Keratinocyte (primary cell): ENCODE measurements at regions not wholly inside any gene's neighbourhood (a gene's known extent, or its start where the extent isn't known, plus 50 kb on each side); places are given as distances from the start of the nearest gene placed in this dataset.

Experiments
- DNase-seq: peaks from one replicate; pipeline ENCODE4 v3.0.0-alpha.2; 2011; ENCODE audit warnings: low read depth, missing footprints, low spot score
- FAIRE-seq: peaks from 2 replicates; lab custom pipeline; 2011; peaks lifted over from hg19 to GRCh38; lab: Jason Lieb, UNC
- H2AFZ ChIP-seq: 2 replicates; pipeline ENCODE4 v1.6.0; 2012; ENCODE audit warnings: low read length, control low read depth, inconsistent platforms; ENCODE audit not compliant: control insufficient read depth
- H3K27ac ChIP-seq: 2 replicates; pipeline ENCODE4 v1.5.1; 2011; ENCODE audit warnings: low read length; ENCODE audit not compliant: control insufficient read depth, insufficient read depth
- H3K27me3 ChIP-seq: 3 replicates; pipeline ENCODE4 v1.6.0; 2011; ENCODE audit warnings: low read length; ENCODE audit not compliant: control insufficient read depth, insufficient read depth; ENCODE audit errors: extremely low read depth
- H3K36me3 ChIP-seq, 2 experiments: 2 replicates in 1 of 2; 3 replicates in 1 of 2; pipeline ENCODE4 v1.5.1; 2011; ENCODE audit warnings: low read length in 2 of 2, mild to moderate bottlenecking in 1 of 2; ENCODE audit not compliant: control insufficient read depth in 2 of 2, insufficient read depth in 2 of 2; ENCODE audit errors: extremely low read depth in 1 of 2
- H3K4me1 ChIP-seq: 3 replicates; pipeline ENCODE4 v1.5.1; 2011; ENCODE audit warnings: low read length; ENCODE audit not compliant: control insufficient read depth, insufficient read depth; ENCODE audit errors: extremely low read depth
- H3K4me2 ChIP-seq: 3 replicates; pipeline ENCODE4 v1.6.0; 2011; ENCODE audit warnings: low read depth, low read length; ENCODE audit not compliant: control insufficient read depth, insufficient read depth; ENCODE audit errors: extremely low read depth
- H3K4me3 ChIP-seq, 3 experiments: fragments of 200-600 bp in 1 of 3; sonication (generic) in 1 of 3; 2 replicates in 2 of 3; 3 replicates in 1 of 3; pipeline ENCODE4 v1.5.1; 2011 to 2016; ENCODE audit warnings: low read length in 3 of 3, mild to moderate bottlenecking in 3 of 3, control low read depth in 2 of 3, inconsistent platforms in 1 of 3, low read depth in 1 of 3, mixed read lengths in 1 of 3, mixed run types in 1 of 3, moderate library complexity in 1 of 3; ENCODE audit not compliant: control insufficient read depth in 2 of 3, insufficient read depth in 2 of 3; ENCODE audit errors: extremely low read depth in 1 of 3
- H3K79me2 ChIP-seq: 2 replicates; pipeline ENCODE4 v1.6.0; 2012; ENCODE audit warnings: low read length; ENCODE audit not compliant: control insufficient read depth, insufficient read depth
- H3K9ac ChIP-seq: 3 replicates; pipeline ENCODE4 v1.6.0; 2011; ENCODE audit warnings: low read length; ENCODE audit not compliant: control insufficient read depth, insufficient read depth; ENCODE audit errors: extremely low read depth
- H3K9me1 ChIP-seq: 3 replicates; pipeline ENCODE4 v1.6.0; 2011; ENCODE audit warnings: low read length; ENCODE audit not compliant: control insufficient read depth, insufficient read depth; ENCODE audit errors: extremely low read depth
- H3K9me3 ChIP-seq: 2 replicates; pipeline ENCODE4 v1.5.1; 2012; ENCODE audit warnings: low read depth, low read length; ENCODE audit not compliant: control insufficient read depth
- H4K20me1 ChIP-seq: 3 replicates; pipeline ENCODE4 v1.6.0; 2011; ENCODE audit warnings: low read length; ENCODE audit not compliant: control insufficient read depth, insufficient read depth; ENCODE audit errors: extremely low read depth
- CTCF ChIP-seq, 3 experiments: IDR thresholded peaks in 1 of 3; conservative IDR thresholded peaks in 1 of 3; optimal IDR thresholded peaks in 1 of 3; 2 replicates in 2 of 3; 3 replicates in 1 of 3; pipeline versions ENCODE3 to v1.5.1; 2011; ENCODE audit warnings: low read length in 3 of 3, mild to moderate bottlenecking in 3 of 3, moderate library complexity in 2 of 3, control low read depth in 1 of 3, inconsistent platforms in 1 of 3; ENCODE audit not compliant: insufficient read depth in 2 of 3; ENCODE audit errors: extremely low read depth in 1 of 3
- EZH2 ChIP-seq: IDR thresholded peaks from one replicate; pipeline ENCODE4 v1.6.1; 2012; ENCODE audit warnings: inconsistent platforms, mild to moderate bottlenecking, low read length, moderate library complexity
- dilution Hi-C: fragments of 300-500 bp; cut with MboI; formaldehyde crosslinking; loops from one replicate; pipeline ENCODE4 v1.7.0; 2020; ENCODE audit warnings: low sequenced_read_pairs; ENCODE audit not compliant: extremely low pct_ligation_motif_present

- TF ChIP-seq EZH2 (no peak), CTCF (optimal IDR thresholded peaks at IDR 0.05 in 1 of 3, IDR thresholded peaks at IDR 0.05 in 1 of 3, conservative IDR thresholded peaks at IDR 0.05 in 1 of 3; ENCODE audit: extremely low read depth in 1 of 3, insufficient read depth in 2 of 3, low read length in 3 of 3) (no peak)
- Histone ChIP-seq H3K4me3 (no peak overlapping the region), H3K9me1 (no peaks in the 10 kb centered on the region), H4K20me1 (no peaks in the 10 kb centered on the region), H3K27me3 (no peaks in the 10 kb centered on the region), H3K36me3 (no peaks in the 10 kb centered on the region), H3K27ac (no peak overlapping the region), H3K9ac (no peak overlapping the region), H3K4me1 (peaks cover 13% of the 10 kb centered on the region), H3K4me2 (no peak overlapping the region), H2AFZ (no peak overlapping the region), H3K9me3 (no peaks in the 10 kb centered on the region), H3K79me2 (no peaks in the 10 kb centered on the region)
- dilution Hi-C loops = no loop called here
- FAIRE-seq = no peak
- no peak for DNase-seq
These were observed 182.2 kb downstream of the ETS1 start for GRCh38 chr11:128405112-128405511.

DNA sequence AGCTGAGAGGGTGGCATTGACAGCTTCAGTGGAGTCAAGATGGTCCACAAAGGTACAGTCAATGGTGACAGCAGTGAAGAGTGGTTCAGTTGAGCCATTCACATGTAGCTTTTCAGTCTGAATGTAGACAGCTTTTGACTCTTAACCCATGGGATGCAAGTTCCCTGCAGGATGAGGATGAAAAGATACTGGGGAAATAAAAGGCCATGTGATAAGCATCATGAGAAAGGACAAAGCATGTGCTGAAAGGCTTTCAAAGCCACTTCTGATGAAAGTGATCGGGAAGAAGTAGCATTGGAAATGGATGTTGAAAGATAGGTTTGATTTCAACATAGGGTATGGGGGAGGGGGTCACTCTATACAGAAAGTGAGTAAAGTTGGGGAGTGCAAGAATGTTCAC, 182.9 kb downstream of the ETS1 start:
- FAIRE-seq (no peak), DNase-seq (no peak)
- Histone ChIP-seq H3K27ac (no peak overlapping the region), H3K9me3 (no peaks in the 10 kb centered on the region), H3K79me2 (no peaks in the 10 kb centered on the region), H3K4me2 (no peak overlapping the region), H2AFZ (no peak overlapping the region), H3K9ac (no peak overlapping the region), H3K4me3 (no peak overlapping the region), H3K27me3 (no peaks in the 10 kb centered on the region), H3K36me3 (no peaks in the 10 kb centered on the region), H4K20me1 (no peaks in the 10 kb centered on the region), H3K9me1 (no peaks in the 10 kb centered on the region), H3K4me1 (peaks cover 13% of the 10 kb centered on the region)
- dilution Hi-C loops = no loop called here
- no peak for TF ChIP-seq CTCF (optimal IDR thresholded peaks at IDR 0.05 in 1 of 3, IDR thresholded peaks at IDR 0.05 in 1 of 3, conservative IDR thresholded peaks at IDR 0.05 in 1 of 3; ENCODE audit: extremely low read depth in 1 of 3, insufficient read depth in 2 of 3, low read length in 3 of 3)
- TF ChIP-seq EZH2 = no peak
